GM12878 (cell line): ENCODE measurements at regions not wholly inside any gene's neighbourhood (a gene's known extent, or its start where the extent isn't known, plus 50 kb on each side); places are given as distances from the start of the nearest gene placed in this dataset.
A peak's percentile ranks its signal among the peaks of the same experiment; 100 is the strongest.

ENCODE experiments used
- ATAC-seq: fragments of 200-7000 bp; cut with Tn5 transposase; 3 replicates; pipeline ENCODE4 v1.9.1; 2020; ENCODE audit warnings: mild to moderate bottlenecking, moderate library complexity
- BruUV-seq: library from RNA; stranded (reverse); fragments of 400-500 nt; replicated peaks from 2 replicates; lab custom pipeline; 2021; lab: Mats Ljungman, UMichigan
- CTCF ChIA-PET: fragments of 300-600 bp; sonication (Branson Sonifier 250); formaldehyde crosslinking; extraction: SDS; loops from one replicate; lab custom pipeline; 2021; ENCODE audit warnings: inconsistent platforms; lab: Yijun Ruan, JAX
- POLR2A ChIA-PET: fragments of 350-600 bp; formaldehyde crosslinking; extraction: SDS; loops from one replicate; lab custom pipeline; 2021; ENCODE audit warnings: inconsistent platforms; lab: Charles Lee
- RAD21 ChIA-PET: fragments of 300-600 bp; sonication (Branson Sonifier 250); formaldehyde crosslinking; loops from one replicate; lab custom pipeline; 2023; ENCODE audit warnings: antibody characterized with exemption; ENCODE audit not compliant: unreplicated experiment; lab: Charles Lee
- SMC1A ChIA-PET: fragments of 300-600 bp; sonication (Branson Sonifier 250); formaldehyde crosslinking; loops from one replicate; lab custom pipeline; 2023; ENCODE audit not compliant: unreplicated experiment, uncharacterized antibody; lab: Charles Lee
- DNase-seq: peaks from one replicate; pipeline ENCODE4 v3.0.0-alpha.2; 2011; ENCODE audit warnings: low read depth, low spot score
- FAIRE-seq: peaks from 3 replicates; lab custom pipeline; 2011; peaks lifted over from hg19 to GRCh38; lab: Jason Lieb, UNC
- H2AFZ ChIP-seq: 2 replicates; pipeline ENCODE4 v1.6.0; 2011; ENCODE audit warnings: low read depth, low read length, control low read depth; ENCODE audit not compliant: control insufficient read depth
- H3K27ac ChIP-seq: 2 replicates; pipeline ENCODE4 v1.5.1; 2011; ENCODE audit warnings: control low read depth; ENCODE audit not compliant: control insufficient read depth, insufficient read depth
- H3K27me3 ChIP-seq, 2 experiments: replicated peaks in 1 of 2; 2 replicates each; pipeline versions ENCODE4 v1.6.0 to v1.6.1; 2011; ENCODE audit warnings: low read length in 1 of 2; ENCODE audit not compliant: control insufficient read depth in 2 of 2, insufficient read depth in 2 of 2
- H3K36me3 ChIP-seq, 2 experiments: 2 replicates each; pipeline ENCODE4 v1.5.1; 2011; ENCODE audit warnings: low read length in 1 of 2; ENCODE audit not compliant: control insufficient read depth in 2 of 2, insufficient read depth in 2 of 2
- H3K4me1 ChIP-seq: 2 replicates; pipeline ENCODE4 v1.6.1; 2011; ENCODE audit warnings: mild to moderate bottlenecking, low read length, moderate library complexity, mixed read lengths; ENCODE audit not compliant: control insufficient read depth, insufficient read depth
- H3K4me2 ChIP-seq: 2 replicates; pipeline ENCODE4 v1.6.0; 2011; ENCODE audit warnings: control low read depth; ENCODE audit not compliant: control insufficient read depth, insufficient read depth
- H3K4me3 ChIP-seq: fragments of 200-600 bp; sonication (generic); 2 replicates; pipeline ENCODE4 v1.5.1; 2016
- H3K79me2 ChIP-seq: 2 replicates; pipeline ENCODE4 v1.6.0; 2011; ENCODE audit warnings: low read length; ENCODE audit not compliant: control insufficient read depth, insufficient read depth
- H3K9ac ChIP-seq: 2 replicates; pipeline ENCODE4 v1.8.0; 2011; ENCODE audit warnings: low read length, control low read depth, mixed read lengths; ENCODE audit not compliant: control insufficient read depth, insufficient read depth
- H3K9me3 ChIP-seq: replicated peaks from 3 replicates; pipeline ENCODE4 v1.5.1; 2011; ENCODE audit warnings: mild to moderate bottlenecking, low read length; ENCODE audit not compliant: control insufficient read depth, insufficient read depth
- H4K20me1 ChIP-seq: 2 replicates; pipeline ENCODE4 v1.6.0; 2011; ENCODE audit not compliant: control insufficient read depth, insufficient read depth
- ATF2 ChIP-seq: IDR thresholded peaks from 2 replicates; pipeline ENCODE4 v1.6.1; 2012; ENCODE audit warnings: low read length, inconsistent platforms
- ATF3 ChIP-seq: IDR thresholded peaks from 2 replicates; pipeline ENCODE4 v1.6.1; 2011; ENCODE audit warnings: low read depth, mild to moderate bottlenecking, low read length, moderate library complexity, borderline replicate concordance; ENCODE audit errors: extremely low read depth
- CBX3 ChIP-seq: fragments of 200-600 bp; sonication (generic); IDR thresholded peaks from 2 replicates; pipeline ENCODE4 v1.6.1; 2016; ENCODE audit warnings: low read depth, borderline replicate concordance
- IRF5 ChIP-seq: fragments of 450-650 bp; IDR thresholded peaks from 2 replicates; pipeline ENCODE4 v1.6.1; 2017; ENCODE audit warnings: borderline replicate concordance
- MEF2B ChIP-seq: fragments of 450-650 bp; IDR thresholded peaks from 2 replicates; pipeline ENCODE4 v1.6.1; 2018; ENCODE audit warnings: mild to moderate bottlenecking, moderate library complexity; ENCODE audit not compliant: partially characterized antibody, poor library complexity, severe bottlenecking
- NR2F1 ChIP-seq: fragments of 450-650 bp; conservative IDR thresholded peaks from 2 replicates; pipeline ENCODE4 v1.6.1; 2017; ENCODE audit warnings: mild to moderate bottlenecking
- RELA ChIP-seq: fragments of 450-650 bp; IDR thresholded peaks from 2 replicates; pipeline ENCODE4 v1.8.0; 2014; ENCODE audit warnings: borderline replicate concordance; ENCODE audit not compliant: partially characterized antibody
- RELB ChIP-seq: fragments of 450-650 bp; IDR thresholded peaks from 2 replicates; pipeline ENCODE4 v1.6.1; 2017; ENCODE audit warnings: low read depth, mild to moderate bottlenecking, moderate library complexity
- SRF ChIP-seq, 2 experiments: IDR thresholded peaks; 2 replicates each; pipeline ENCODE4 v1.6.1; 2011; ENCODE audit warnings: low read depth in 2 of 2, low read length in 2 of 2, mild to moderate bottlenecking in 1 of 2, moderate library complexity in 1 of 2
- ZBTB4 ChIP-seq: fragments of 450-650 bp; formaldehyde crosslinking; IDR thresholded peaks from 2 replicates; pipeline ENCODE4 v1.4.0; 2022; ENCODE audit warnings: mild to moderate bottlenecking, moderate library complexity
- ZBTB40 ChIP-seq: fragments of 450-650 bp; IDR thresholded peaks from 2 replicates; pipeline ENCODE4 v1.6.1; 2016; ENCODE audit warnings: mild to moderate bottlenecking, moderate library complexity, borderline replicate concordance
- WGBS: methylation state at CpG from one replicate; pipeline ENCODE4 v1.1.6; 2016; ENCODE audit warnings: low lambda C conversion rate; ENCODE audit not compliant: insufficient replicate concordance, insufficient coverage; ENCODE audit errors: missing lambda C conversion rate; 5-methylcytosine and 5-hydroxymethylcytosine counted together
- in situ Hi-C: fragments of 300-500 bp; cut with MboI; formaldehyde crosslinking; loops from 9 replicates; pipeline ENCODE4 v1.14.3; 2018; ENCODE audit warnings: mixed read lengths
- intact Hi-C: fragments of 100-400 bp; cut with micrococcal nuclease; formaldehyde crosslinking; loops from one replicate; pipeline ENCODE4 v1.14.2; 2022; ENCODE audit not compliant: unreplicated experiment

GRCh38 chr3:145943952-145944351 is 217.0 kb downstream of the PLOD2 start:
- ChIA-PET CTCF (no interaction called here), POLR2A (no interaction called here), SMC1A (interaction anchor here (2.4 kb wide), 1 partner anchor 11 kb away, joined by 7 read pairs; no protein-coding TSS in a partner anchor), RAD21 (no interaction called here)
- Histone ChIP-seq H3K27me3 (no peaks in the 10 kb centered on the region), H3K4me3 (no peak overlapping the region), H3K79me2 (no peaks in the 10 kb centered on the region), H2AFZ (no peak overlapping the region), H3K9ac (no peak overlapping the region), H3K4me1 (no peaks in the 10 kb centered on the region), H4K20me1 (no peaks in the 10 kb centered on the region), H3K27ac (no peak overlapping the region), H3K9me3 (no peaks in the 10 kb centered on the region), H3K4me2 (no peak overlapping the region), H3K36me3 (no peaks in the 10 kb centered on the region)
- TF ChIP-seq RELA (no peak), ATF3 (no peak), MEF2B (no peak), ZBTB4 (CRISPR knock-in tag) (no peak), CBX3 (no peak), ZBTB40 (no peak), ATF2 (no peak), SRF (IDR thresholded peaks at IDR 0.05; ENCODE audit: low read depth in 2 of 2, low read length in 2 of 2) (no peak), RELB (no peak), IRF5 (no peak), NR2F1 (no peak)
- intact Hi-C loops (no loop called here), in situ Hi-C loops (no loop called here)
- ATAC-seq (peak; percentile 75), FAIRE-seq (no peak), DNase-seq (no peak)
- 0% methylated on average over 2 of the region's 2 CpGs for WGBS
- BruUV-seq, result no TSS peak
